ENCODE measurements at regions not wholly inside any gene's neighbourhood (a gene's known extent, or its start where the extent isn't known, plus 50 kb on each side); places are given as distances from the start of the nearest gene placed in this dataset.

DNA sequence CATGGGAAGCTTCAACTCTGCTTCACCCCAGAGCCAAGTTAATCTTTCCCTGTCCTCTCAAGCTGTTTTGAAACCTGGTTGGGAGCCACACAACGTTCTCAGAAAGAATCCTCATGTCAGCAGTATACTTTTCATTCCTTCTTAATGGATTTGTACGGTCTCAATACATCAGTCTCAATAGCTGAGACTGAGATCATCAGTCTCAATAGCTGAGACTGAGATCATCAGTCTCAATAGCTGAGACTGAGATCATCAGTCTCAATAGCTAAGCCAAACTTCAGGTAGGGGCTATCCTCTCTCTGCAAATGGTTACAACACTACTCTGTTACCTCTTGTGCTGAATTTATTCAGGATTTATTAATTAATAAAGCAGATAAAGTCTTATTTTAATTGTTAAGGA lies 1317.4 kb upstream of the CDH9 start:
- TF ChIP-seq, protein P1, sequence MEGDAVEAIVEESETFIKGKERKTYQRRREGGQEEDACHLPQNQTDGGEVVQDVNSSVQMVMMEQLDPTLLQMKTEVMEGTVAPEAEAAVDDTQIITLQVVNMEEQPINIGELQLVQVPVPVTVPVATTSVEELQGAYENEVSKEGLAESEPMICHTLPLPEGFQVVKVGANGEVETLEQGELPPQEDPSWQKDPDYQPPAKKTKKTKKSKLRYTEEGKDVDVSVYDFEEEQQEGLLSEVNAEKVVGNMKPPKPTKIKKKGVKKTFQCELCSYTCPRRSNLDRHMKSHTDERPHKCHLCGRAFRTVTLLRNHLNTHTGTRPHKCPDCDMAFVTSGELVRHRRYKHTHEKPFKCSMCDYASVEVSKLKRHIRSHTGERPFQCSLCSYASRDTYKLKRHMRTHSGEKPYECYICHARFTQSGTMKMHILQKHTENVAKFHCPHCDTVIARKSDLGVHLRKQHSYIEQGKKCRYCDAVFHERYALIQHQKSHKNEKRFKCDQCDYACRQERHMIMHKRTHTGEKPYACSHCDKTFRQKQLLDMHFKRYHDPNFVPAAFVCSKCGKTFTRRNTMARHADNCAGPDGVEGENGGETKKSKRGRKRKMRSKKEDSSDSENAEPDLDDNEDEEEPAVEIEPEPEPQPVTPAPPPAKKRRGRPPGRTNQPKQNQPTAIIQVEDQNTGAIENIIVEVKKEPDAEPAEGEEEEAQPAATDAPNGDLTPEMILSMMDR (conservative IDR thresholded peaks at IDR 0.05; ENCODE audit: low read depth in 2 of 2), result no peak
- TF ChIP-seq POLR2AphosphoS5 (IDR thresholded peaks at IDR 0.05; ENCODE audit: low read depth) (no peak), EZH2phosphoT487 (IDR thresholded peaks at IDR 0.05; ENCODE audit: unreplicated experiment) (no peak), JUNB (IDR thresholded peaks at IDR 0.05; ENCODE audit: unreplicated experiment) (no peak), EZH2 (IDR thresholded peaks at IDR 0.05; ENCODE audit: low read depth, unreplicated experiment) (no peak)
- TF ChIP-seq, protein P2, sequence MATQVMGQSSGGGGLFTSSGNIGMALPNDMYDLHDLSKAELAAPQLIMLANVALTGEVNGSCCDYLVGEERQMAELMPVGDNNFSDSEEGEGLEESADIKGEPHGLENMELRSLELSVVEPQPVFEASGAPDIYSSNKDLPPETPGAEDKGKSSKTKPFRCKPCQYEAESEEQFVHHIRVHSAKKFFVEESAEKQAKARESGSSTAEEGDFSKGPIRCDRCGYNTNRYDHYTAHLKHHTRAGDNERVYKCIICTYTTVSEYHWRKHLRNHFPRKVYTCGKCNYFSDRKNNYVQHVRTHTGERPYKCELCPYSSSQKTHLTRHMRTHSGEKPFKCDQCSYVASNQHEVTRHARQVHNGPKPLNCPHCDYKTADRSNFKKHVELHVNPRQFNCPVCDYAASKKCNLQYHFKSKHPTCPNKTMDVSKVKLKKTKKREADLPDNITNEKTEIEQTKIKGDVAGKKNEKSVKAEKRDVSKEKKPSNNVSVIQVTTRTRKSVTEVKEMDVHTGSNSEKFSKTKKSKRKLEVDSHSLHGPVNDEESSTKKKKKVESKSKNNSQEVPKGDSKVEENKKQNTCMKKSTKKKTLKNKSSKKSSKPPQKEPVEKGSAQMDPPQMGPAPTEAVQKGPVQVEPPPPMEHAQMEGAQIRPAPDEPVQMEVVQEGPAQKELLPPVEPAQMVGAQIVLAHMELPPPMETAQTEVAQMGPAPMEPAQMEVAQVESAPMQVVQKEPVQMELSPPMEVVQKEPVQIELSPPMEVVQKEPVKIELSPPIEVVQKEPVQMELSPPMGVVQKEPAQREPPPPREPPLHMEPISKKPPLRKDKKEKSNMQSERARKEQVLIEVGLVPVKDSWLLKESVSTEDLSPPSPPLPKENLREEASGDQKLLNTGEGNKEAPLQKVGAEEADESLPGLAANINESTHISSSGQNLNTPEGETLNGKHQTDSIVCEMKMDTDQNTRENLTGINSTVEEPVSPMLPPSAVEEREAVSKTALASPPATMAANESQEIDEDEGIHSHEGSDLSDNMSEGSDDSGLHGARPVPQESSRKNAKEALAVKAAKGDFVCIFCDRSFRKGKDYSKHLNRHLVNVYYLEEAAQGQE (IDR thresholded peaks at IDR 0.05; ENCODE audit: unreplicated experiment), result no peak

All from GM23338 (cell line).